ENCODE measurements at regions not wholly inside any gene's neighbourhood (a gene's known extent, or its start where the extent isn't known, plus 50 kb on each side); places are given as distances from the start of the nearest gene placed in this dataset.

- DNase-seq (ENCODE audit: low spot score) = no peak
- no peaks in the 10 kb centered on the region for H3K4me1 ChIP-seq (ENCODE audit: control insufficient read depth in 1 of 2, low read depth in 2 of 2)
Observed at GRCh38 chr2:604385-604784, 72.8 kb downstream of the TMEM18 start.

DNA sequence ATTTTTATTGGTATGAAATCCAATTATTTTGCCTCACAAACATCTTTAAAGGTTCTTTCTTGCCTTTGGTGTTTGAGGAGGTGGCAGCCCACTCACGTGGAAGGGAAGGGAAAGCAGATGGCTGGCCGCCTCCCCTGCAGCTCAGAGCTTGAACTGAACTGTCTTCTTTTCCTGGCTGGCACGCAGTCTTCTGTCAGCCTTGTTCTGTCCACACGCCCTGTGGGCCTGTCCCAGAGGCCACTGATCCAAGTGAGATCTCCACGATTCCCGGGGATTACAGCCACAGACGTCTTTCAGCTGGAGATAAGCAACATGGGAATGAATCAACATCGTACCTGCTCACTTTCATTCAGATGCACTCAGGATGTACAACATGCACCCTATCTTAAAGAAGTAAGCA lies 73.3 kb downstream of the TMEM18 start:
- no peaks in the 10 kb centered on the region for H3K36me3 ChIP-seq
- H3K4me1 ChIP-seq (ENCODE audit: control insufficient read depth in 1 of 2, low read depth in 2 of 2) = no peaks in the 10 kb centered on the region
- DNase-seq (ENCODE audit: low spot score) (no peak), ATAC-seq (ENCODE audit: insufficient number of reproducible peaks, low FRiP score, low read depth) (no peak)
- H3K4me3 ChIP-seq = no peak overlapping the region
- H3K9me3 ChIP-seq = no peaks in the 10 kb centered on the region
- H3K27me3 ChIP-seq (replicated peaks; ENCODE audit: insufficient read depth) = no peaks in the 10 kb centered on the region
- H3K27ac ChIP-seq = no peak overlapping the region
- no peak for TF ChIP-seq CTCF (IDR thresholded peaks at IDR 0.05)

More at GRCh38 chr2:604385-604784, 72.8 kb downstream of the TMEM18 start:
- Histone ChIP-seq H3K36me3 (no peaks in the 10 kb centered on the region), H3K4me3 (no peak overlapping the region), H3K27me3 (replicated peaks; ENCODE audit: insufficient read depth) (no peaks in the 10 kb centered on the region), H3K9me3 (no peaks in the 10 kb centered on the region), H3K27ac (no peak overlapping the region)
- TF ChIP-seq CTCF (IDR thresholded peaks at IDR 0.05) = no peak
- no peak for ATAC-seq (ENCODE audit: insufficient number of reproducible peaks, low FRiP score, low read depth)

GRCh38 chr2:603427-603826 lies 73.8 kb downstream of the TMEM18 start:
- no peak for TF ChIP-seq CTCF (IDR thresholded peaks at IDR 0.05)
- Histone ChIP-seq H3K4me3 (no peak overlapping the region), H3K4me1 (ENCODE audit: control insufficient read depth in 1 of 2, low read depth in 2 of 2) (no peaks in the 10 kb centered on the region), H3K27me3 (replicated peaks; ENCODE audit: insufficient read depth) (no peaks in the 10 kb centered on the region), H3K27ac (no peak overlapping the region), H3K9me3 (no peaks in the 10 kb centered on the region), H3K36me3 (no peaks in the 10 kb centered on the region)
- no peak for ATAC-seq (ENCODE audit: insufficient number of reproducible peaks, low FRiP score, low read depth)
- no peak for DNase-seq (ENCODE audit: low spot score)

- Histone ChIP-seq H3K9me3 (no peaks in the 10 kb centered on the region), H3K4me3 (no peak overlapping the region), H3K27me3 (replicated peaks; ENCODE audit: insufficient read depth) (no peaks in the 10 kb centered on the region), H3K4me1 (ENCODE audit: control insufficient read depth in 1 of 2, low read depth in 2 of 2) (no peaks in the 10 kb centered on the region), H3K27ac (no peak overlapping the region), H3K36me3 (no peaks in the 10 kb centered on the region)
- DNase-seq (ENCODE audit: low spot score) = no peak
- no peak for TF ChIP-seq CTCF (IDR thresholded peaks at IDR 0.05)
- ATAC-seq (ENCODE audit: insufficient number of reproducible peaks, low FRiP score, low read depth) = no peak
Observed at GRCh38 chr2:602571-603359, 74.4 kb downstream of the TMEM18 start.

DNA sequence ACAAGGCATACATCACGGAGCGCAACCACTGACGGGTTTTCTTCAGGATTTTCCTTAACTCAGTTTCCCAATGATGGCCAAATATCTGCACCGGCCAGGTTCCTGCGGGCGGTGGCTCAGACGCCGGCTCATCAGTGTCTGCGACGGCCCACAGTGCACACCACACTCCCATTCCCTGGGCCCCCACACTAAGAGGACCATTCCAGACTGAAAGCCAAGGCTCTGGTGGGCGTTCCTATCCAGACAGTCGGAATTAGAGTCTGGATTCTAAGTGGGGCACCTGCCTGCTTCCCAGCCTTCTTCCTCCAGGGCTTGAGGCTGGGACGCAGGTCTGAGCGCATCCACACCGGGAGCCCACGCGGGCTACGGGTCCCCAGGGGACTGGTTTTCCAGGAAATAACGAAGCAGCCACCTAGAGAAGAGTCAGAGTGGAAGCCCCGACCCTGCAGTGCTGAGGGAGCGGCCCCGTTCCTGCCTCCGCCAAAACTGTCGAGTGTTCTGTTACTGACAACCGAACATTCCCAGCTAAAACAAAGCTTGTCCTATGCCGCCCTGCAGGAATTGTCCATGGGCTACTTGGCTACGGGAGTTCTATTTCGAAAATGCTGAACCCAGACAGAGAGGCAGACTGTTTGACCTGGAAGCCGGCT lies 75.3 kb downstream of the TMEM18 start:
- H3K27ac ChIP-seq = no peak overlapping the region
- no peak for ATAC-seq (ENCODE audit: insufficient number of reproducible peaks, low FRiP score, low read depth)

More for the DNA sequence above, 75.3 kb downstream of the TMEM18 start:
- H3K4me1 ChIP-seq (ENCODE audit: control insufficient read depth in 1 of 2, low read depth in 2 of 2) = no peaks in the 10 kb centered on the region
- no peak for DNase-seq (ENCODE audit: low spot score)
- H3K9me3 ChIP-seq = no peaks in the 10 kb centered on the region
- no peak for TF ChIP-seq CTCF (IDR thresholded peaks at IDR 0.05)
- H3K36me3 ChIP-seq = no peaks in the 10 kb centered on the region
- H3K27me3 ChIP-seq (replicated peaks; ENCODE audit: insufficient read depth) = no peaks in the 10 kb centered on the region
- no peak overlapping the region for H3K4me3 ChIP-seq
